Glutamatergic neuron (in vitro differentiated cells): ENCODE measurements at regions not wholly inside any gene's neighbourhood (a gene's known extent, or its start where the extent isn't known, plus 50 kb on each side); places are given as distances from the start of the nearest gene placed in this dataset.

Source experiments
- DNase-seq: peaks from one replicate; pipeline ENCODE4 v3.0.0; 2022
- H3K27ac Mint-ChIP-seq: one replicate; pipeline ENCODE4 v1.8.0; 2020; ENCODE audit warnings: mild to moderate bottlenecking, mixed read lengths, inconsistent platforms; ENCODE audit not compliant: unreplicated experiment
- H3K27me3 Mint-ChIP-seq: one replicate; pipeline ENCODE4 v1.8.0; 2020; ENCODE audit warnings: mild to moderate bottlenecking, moderate library complexity, mixed read lengths, inconsistent platforms; ENCODE audit not compliant: unreplicated experiment
- H3K36me3 Mint-ChIP-seq: one replicate; pipeline ENCODE4 v1.8.0; 2020; ENCODE audit warnings: mild to moderate bottlenecking, mixed read lengths, inconsistent platforms; ENCODE audit not compliant: unreplicated experiment
- H3K4me1 Mint-ChIP-seq: one replicate; pipeline ENCODE4 v1.8.0; 2020; ENCODE audit warnings: mild to moderate bottlenecking, low read depth, mixed read lengths, inconsistent platforms; ENCODE audit not compliant: unreplicated experiment
- H3K4me3 Mint-ChIP-seq: one replicate; pipeline ENCODE4 v1.8.0; 2020; ENCODE audit warnings: mild to moderate bottlenecking, mixed read lengths, inconsistent platforms; ENCODE audit not compliant: unreplicated experiment
- H3K9me3 Mint-ChIP-seq: one replicate; pipeline ENCODE4 v1.8.0; 2020; ENCODE audit warnings: mild to moderate bottlenecking, moderate library complexity, mixed read lengths, inconsistent platforms; ENCODE audit not compliant: unreplicated experiment
- CTCF ChIP-seq: fragments of 200-600 bp; sonication (generic); IDR thresholded peaks from one replicate; pipeline ENCODE4 v1.5.0; 2021; ENCODE audit not compliant: partially characterized antibody, unreplicated experiment

GRCh38 chr13:73876323-73876722, 257.9 kb downstream of the KLF12 start:
- no peak for TF ChIP-seq CTCF
- H3K4me3 Mint-ChIP-seq = no peak overlapping the region
- H3K36me3 Mint-ChIP-seq = peaks cover 5% of the 10 kb centered on the region
- H3K4me1 Mint-ChIP-seq = peaks cover 32% of the 10 kb centered on the region
- no peak for DNase-seq
- H3K27ac Mint-ChIP-seq = peak overlapping the region; percentile 52
- H3K9me3 Mint-ChIP-seq = peaks cover 1% of the 10 kb centered on the region
- no peaks in the 10 kb centered on the region for H3K27me3 Mint-ChIP-seq

GRCh38 chr13:73873940-73874830, 260.0 kb downstream of the KLF12 start:
- no peak overlapping the region for H3K4me3 Mint-ChIP-seq
- no peak for DNase-seq
- H3K36me3 Mint-ChIP-seq = peaks cover 5% of the 10 kb centered on the region
- no peak for TF ChIP-seq CTCF
- no peaks in the 10 kb centered on the region for H3K27me3 Mint-ChIP-seq
- peaks cover 1% of the 10 kb centered on the region for H3K9me3 Mint-ChIP-seq
- peaks cover 21% of the 10 kb centered on the region for H3K4me1 Mint-ChIP-seq
- H3K27ac Mint-ChIP-seq = no peak overlapping the region

GRCh38 chr13:73872397-73872796, 261.8 kb downstream of the KLF12 start:
- TF ChIP-seq CTCF = no peak
- H3K9me3 Mint-ChIP-seq = peaks cover 1% of the 10 kb centered on the region
- DNase-seq = no peak
- no peak overlapping the region for H3K4me3 Mint-ChIP-seq
- no peak overlapping the region for H3K27ac Mint-ChIP-seq
- peaks cover 5% of the 10 kb centered on the region for H3K36me3 Mint-ChIP-seq
- H3K27me3 Mint-ChIP-seq = no peaks in the 10 kb centered on the region
- H3K4me1 Mint-ChIP-seq = peaks cover 16% of the 10 kb centered on the region

- TF ChIP-seq CTCF = no peak
- Mint-ChIP-seq H3K36me3 (no peaks in the 10 kb centered on the region), H3K4me1 (peaks cover 13% of the 10 kb centered on the region), H3K27me3 (no peaks in the 10 kb centered on the region), H3K27ac (no peak overlapping the region), H3K9me3 (no peaks in the 10 kb centered on the region), H3K4me3 (no peak overlapping the region)
- DNase-seq = no peak
These were observed 263.0 kb downstream of the KLF12 start for GRCh38 chr13:73870970-73871935.
